ENCODE measurements at regions not wholly inside any gene's neighbourhood (a gene's known extent, or its start where the extent isn't known, plus 50 kb on each side); places are given as distances from the start of the nearest gene placed in this dataset.

DNA sequence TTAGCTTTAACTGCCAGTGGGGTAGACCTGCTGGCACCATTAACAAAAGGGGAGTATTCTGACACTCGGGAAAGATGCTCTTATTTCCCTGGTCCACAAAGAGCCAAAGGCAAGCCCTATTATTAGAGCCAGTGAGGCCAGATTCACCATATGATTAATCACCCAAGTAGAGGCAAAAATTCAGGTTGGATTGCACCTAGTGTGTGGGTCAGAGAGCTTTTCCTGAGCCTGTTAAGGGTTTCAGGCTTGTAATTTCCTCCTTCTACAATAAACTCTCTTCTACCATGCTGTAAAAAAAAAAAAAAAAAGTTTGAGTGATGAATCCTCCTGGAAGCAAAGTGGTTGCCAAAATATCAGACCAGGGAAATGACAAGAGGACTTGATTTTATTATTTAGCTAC, 163.5 kb downstream of the MBL2 start:
- ATAC-seq (no peak), DNase-seq (no peak)
- no peak for TF ChIP-seq POLR2A (IDR thresholded peaks at IDR 0.05)
- TF ChIP-seq, protein P1, sequence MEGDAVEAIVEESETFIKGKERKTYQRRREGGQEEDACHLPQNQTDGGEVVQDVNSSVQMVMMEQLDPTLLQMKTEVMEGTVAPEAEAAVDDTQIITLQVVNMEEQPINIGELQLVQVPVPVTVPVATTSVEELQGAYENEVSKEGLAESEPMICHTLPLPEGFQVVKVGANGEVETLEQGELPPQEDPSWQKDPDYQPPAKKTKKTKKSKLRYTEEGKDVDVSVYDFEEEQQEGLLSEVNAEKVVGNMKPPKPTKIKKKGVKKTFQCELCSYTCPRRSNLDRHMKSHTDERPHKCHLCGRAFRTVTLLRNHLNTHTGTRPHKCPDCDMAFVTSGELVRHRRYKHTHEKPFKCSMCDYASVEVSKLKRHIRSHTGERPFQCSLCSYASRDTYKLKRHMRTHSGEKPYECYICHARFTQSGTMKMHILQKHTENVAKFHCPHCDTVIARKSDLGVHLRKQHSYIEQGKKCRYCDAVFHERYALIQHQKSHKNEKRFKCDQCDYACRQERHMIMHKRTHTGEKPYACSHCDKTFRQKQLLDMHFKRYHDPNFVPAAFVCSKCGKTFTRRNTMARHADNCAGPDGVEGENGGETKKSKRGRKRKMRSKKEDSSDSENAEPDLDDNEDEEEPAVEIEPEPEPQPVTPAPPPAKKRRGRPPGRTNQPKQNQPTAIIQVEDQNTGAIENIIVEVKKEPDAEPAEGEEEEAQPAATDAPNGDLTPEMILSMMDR (IDR thresholded peaks at IDR 0.05), result no peak
- intact Hi-C loops (cut with DNase I), result no loop called here
- no peaks in the 10 kb centered on the region for H3K27me3 ChIP-seq
- H3K27ac ChIP-seq, result no peak overlapping the region
- 53 to 67% (median 65%) methylated on average over 1 of the region's 1 CpG for WGBS, 4 donors
- H3K36me3 ChIP-seq, result no peaks in the 10 kb centered on the region
- no peak overlapping the region for H3K4me3 ChIP-seq
- no peaks in the 10 kb centered on the region for H3K4me1 ChIP-seq
- H3K9me3 ChIP-seq, result no peaks in the 10 kb centered on the region

DNA sequence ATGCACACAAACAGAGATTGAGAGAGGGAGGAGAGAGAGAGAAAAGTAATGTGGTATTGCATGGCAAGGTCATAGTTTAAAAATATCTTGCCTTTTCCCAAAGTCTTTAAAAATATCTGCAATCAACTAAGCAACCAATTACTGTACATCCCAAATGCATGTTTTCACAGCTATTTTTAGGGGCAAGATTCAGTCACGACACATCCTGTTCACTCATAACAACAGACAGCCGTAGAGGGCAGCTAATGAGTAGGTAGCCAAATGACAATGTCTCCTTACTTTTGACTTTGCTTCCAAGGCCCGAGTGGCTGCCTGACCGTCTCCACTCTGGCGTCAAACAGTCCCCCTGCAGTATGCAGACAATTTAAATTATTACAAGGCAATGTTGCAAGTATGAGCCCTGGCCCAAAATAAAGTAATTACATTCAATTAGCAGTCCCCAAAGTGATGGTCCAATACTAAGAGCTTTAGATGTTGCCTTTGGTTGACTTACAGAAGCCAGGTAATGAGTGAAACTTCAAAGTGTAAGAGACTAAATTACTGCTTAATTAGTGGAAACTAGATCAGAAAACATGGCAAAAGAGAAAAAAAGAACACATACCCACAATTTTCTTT, 162.9 kb downstream of the MBL2 start:
- 40 to 53% (median 44%) methylated on average over 5 of the region's 5 CpGs for WGBS, 4 donors
- no peak for ATAC-seq
- no peak overlapping the region for H3K4me3 ChIP-seq
- no peak overlapping the region for H3K27ac ChIP-seq
- TF ChIP-seq POLR2A (IDR thresholded peaks at IDR 0.05), result no peak
- TF ChIP-seq, protein P1 (IDR thresholded peaks at IDR 0.05), result no peak
- no peaks in the 10 kb centered on the region for H3K4me1 ChIP-seq
- intact Hi-C loops (cut with DNase I), result no loop called here
- H3K9me3 ChIP-seq, result no peaks in the 10 kb centered on the region
- DNase-seq, result no peak
- no peaks in the 10 kb centered on the region for H3K27me3 ChIP-seq
- H3K36me3 ChIP-seq, result no peaks in the 10 kb centered on the region

DNA sequence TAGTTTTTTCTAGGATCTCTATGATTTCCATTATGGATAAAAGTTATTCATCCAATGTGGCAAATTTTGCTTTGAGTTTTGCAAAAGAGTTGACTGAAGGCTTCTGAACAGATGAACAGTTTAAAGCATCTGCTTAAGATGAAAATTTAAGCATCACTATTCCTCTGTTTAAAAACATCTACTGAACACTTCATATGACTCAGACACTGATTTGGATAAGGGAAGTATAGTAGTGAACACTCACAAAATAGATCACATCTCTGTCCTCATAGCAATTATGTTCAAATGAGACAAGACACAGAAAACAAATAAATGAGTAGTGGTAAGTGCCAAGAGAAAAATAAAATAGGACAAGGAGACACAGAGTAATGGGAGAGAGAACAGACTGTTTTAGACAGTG, 157.3 kb downstream of the MBL2 start:
- H3K4me1 ChIP-seq, result no peaks in the 10 kb centered on the region
- DNase-seq, result no peak
- ATAC-seq, result no peak
- H3K4me3 ChIP-seq, result no peak overlapping the region
- TF ChIP-seq, protein P1 (IDR thresholded peaks at IDR 0.05), result no peak
- no peak for TF ChIP-seq POLR2A (IDR thresholded peaks at IDR 0.05)
- no peaks in the 10 kb centered on the region for H3K27me3 ChIP-seq
- no peaks in the 10 kb centered on the region for H3K9me3 ChIP-seq
- intact Hi-C loops (cut with DNase I), result no loop called here
- no peak overlapping the region for H3K27ac ChIP-seq
- H3K36me3 ChIP-seq, result no peaks in the 10 kb centered on the region

DNA sequence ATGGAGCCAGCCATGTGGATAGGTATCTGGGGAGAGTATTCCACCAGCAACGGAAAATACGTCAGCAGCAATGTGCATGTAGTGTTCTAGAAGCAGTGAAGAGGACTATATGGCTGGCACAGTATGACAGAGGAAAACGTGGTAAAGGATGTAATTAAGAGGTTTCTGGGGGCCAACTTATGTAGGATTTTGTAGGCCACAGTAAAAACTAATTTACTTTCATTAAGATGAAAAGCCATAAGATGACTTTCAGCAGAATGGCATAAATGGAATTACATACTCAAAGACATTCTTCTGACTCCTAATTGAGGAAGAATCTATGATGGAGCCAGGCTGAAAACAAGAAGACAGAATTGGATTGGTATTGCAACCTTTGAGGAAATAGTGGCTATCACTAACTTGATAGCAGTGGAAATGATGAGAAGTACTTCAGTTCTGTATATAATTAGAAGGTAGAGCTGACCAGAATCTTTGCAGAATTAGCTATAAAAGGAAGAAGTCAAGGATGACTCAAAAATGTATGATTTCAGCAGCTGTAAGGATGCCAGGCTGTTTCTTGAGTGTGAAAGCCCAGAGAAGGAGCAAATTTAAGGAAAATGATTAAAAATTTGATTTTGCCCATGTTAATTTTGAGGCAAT, 156.7 kb downstream of the MBL2 start:
- Histone ChIP-seq H3K4me1 (no peaks in the 10 kb centered on the region), H3K9me3 (no peaks in the 10 kb centered on the region), H3K4me3 (no peak overlapping the region), H3K27me3 (no peaks in the 10 kb centered on the region), H3K27ac (no peak overlapping the region), H3K36me3 (no peaks in the 10 kb centered on the region)
- TF ChIP-seq, protein P1 (IDR thresholded peaks at IDR 0.05), result no peak
- TF ChIP-seq POLR2A (IDR thresholded peaks at IDR 0.05), result no peak
- WGBS, 4 donors, result 64 to 69% (median 68%) methylated on average over 3 of the region's 3 CpGs
- ATAC-seq, result no peak
- no peak for DNase-seq
- intact Hi-C loops (cut with DNase I), result no loop called here
